CD14-positive monocyte (primary cell): ENCODE measurements at regions not wholly inside any gene's neighbourhood (a gene's known extent, or its start where the extent isn't known, plus 50 kb on each side); places are given as distances from the start of the nearest gene placed in this dataset.

ENCODE experiments used
- DNase-seq, 3 donors: peaks; one replicate each; pipeline ENCODE4 v3.0.0-alpha.2; 2011 to 2022
- H2AFZ ChIP-seq: 2 replicates; pipeline ENCODE4 v1.6.0; 2012; ENCODE audit warnings: mild to moderate bottlenecking, low read depth, low read length, inconsistent platforms; ENCODE audit not compliant: insufficient read depth, poor library complexity, severe bottlenecking
- H3K27ac ChIP-seq, 2 donors: 1 replicate in 1 of 2; 2 replicates in 1 of 2; pipeline ENCODE4 v1.5.1; 2012 to 2013; ENCODE audit warnings: low read length in 2 of 2, control low read depth in 1 of 2, inconsistent platforms in 1 of 2, low read depth in 1 of 2, mild to moderate bottlenecking in 1 of 2
- H3K27me3 ChIP-seq, 2 donors: one replicate each; pipeline versions ENCODE4 v1.6.0 to v1.6.1; 2011 to 2013; ENCODE audit warnings: low read length in 2 of 2; ENCODE audit not compliant: control insufficient read depth in 2 of 2, insufficient read depth in 2 of 2
- H3K36me3 ChIP-seq, 2 donors: replicated peaks in 1 of 2; 1 replicate in 1 of 2; 2 replicates in 1 of 2; pipeline versions ENCODE4 v1.5.1 to v1.6.1; 2012 to 2013; ENCODE audit warnings: low read length in 2 of 2, control low read depth in 1 of 2, inconsistent platforms in 1 of 2, mild to moderate bottlenecking in 1 of 2; ENCODE audit not compliant: insufficient read depth in 2 of 2, control insufficient read depth in 1 of 2
- H3K4me1 ChIP-seq, 2 donors: 1 replicate in 1 of 2; 2 replicates in 1 of 2; pipeline versions ENCODE4 v1.5.1 to v1.6.1; 2012 to 2013; ENCODE audit warnings: low read length in 2 of 2, control low read depth in 1 of 2, inconsistent platforms in 1 of 2, mild to moderate bottlenecking in 1 of 2, moderate library complexity in 1 of 2; ENCODE audit not compliant: insufficient read depth in 2 of 2, control insufficient read depth in 1 of 2
- H3K4me2 ChIP-seq: replicated peaks from 2 replicates; pipeline ENCODE3; 2012; ENCODE audit warnings: low read length, moderate library complexity, mild to moderate bottlenecking; ENCODE audit not compliant: poor library complexity, severe bottlenecking; ENCODE audit errors: extremely low read depth
- H3K4me3 ChIP-seq, 3 experiments: fragments of 200-600 bp in 1 of 3; sonication (generic) in 1 of 3; replicated peaks in 1 of 3; 1 replicate in 2 of 3; 2 replicates in 1 of 3; pipeline ENCODE4 v1.5.1; 2011 to 2013; ENCODE audit warnings: low read length in 3 of 3, mild to moderate bottlenecking in 3 of 3, control low read depth in 2 of 3, low read depth in 2 of 3, inconsistent platforms in 1 of 3, moderate library complexity in 1 of 3
- H3K79me2 ChIP-seq: 2 replicates; pipeline ENCODE4 v1.6.0; 2012; ENCODE audit warnings: mild to moderate bottlenecking, control low read depth, inconsistent platforms, low read length, moderate library complexity; ENCODE audit not compliant: insufficient read depth
- H3K9ac ChIP-seq: 2 replicates; pipeline ENCODE4 v1.6.0; 2017; ENCODE audit warnings: low read length, mild to moderate bottlenecking; ENCODE audit not compliant: insufficient read depth, poor library complexity, severe bottlenecking
- H3K9me3 ChIP-seq, 2 donors: replicated peaks in 1 of 2; 1 replicate in 1 of 2; 2 replicates in 1 of 2; pipeline versions ENCODE4 v1.5.1 to v1.6.1; 2012 to 2013; ENCODE audit warnings: low read length in 2 of 2, control low read depth in 1 of 2; ENCODE audit not compliant: control insufficient read depth in 1 of 2, insufficient read depth in 1 of 2
- H4K20me1 ChIP-seq: 2 replicates; pipeline ENCODE4 v1.6.0; 2012; ENCODE audit warnings: mild to moderate bottlenecking, low read length, control low read depth, moderate library complexity; ENCODE audit not compliant: insufficient read depth
- H3K27ac Mint-ChIP-seq, 7 donors: one replicate each; pipeline ENCODE4 v1.8.0; 2020; ENCODE audit warnings: mild to moderate bottlenecking in 7 of 7, mixed read lengths in 7 of 7, moderate library complexity in 6 of 7, inconsistent platforms in 2 of 7
- H3K27me3 Mint-ChIP-seq, 3 donors: one replicate each; pipeline ENCODE4 v1.8.0; 2021 to 2022; ENCODE audit warnings: low read depth in 3 of 3, mild to moderate bottlenecking in 3 of 3, mixed read lengths in 3 of 3, moderate library complexity in 3 of 3, inconsistent platforms in 1 of 3
- H3K36me3 Mint-ChIP-seq, 2 donors: one replicate each; pipeline ENCODE4 v1.8.0; 2020; ENCODE audit warnings: mixed read lengths in 2 of 2, inconsistent platforms in 1 of 2, mild to moderate bottlenecking in 1 of 2
- H3K4me1 Mint-ChIP-seq: one replicate; pipeline ENCODE4 v1.8.0; 2020; ENCODE audit warnings: mild to moderate bottlenecking, mixed read lengths
- H3K4me3 Mint-ChIP-seq, 2 donors: one replicate each; pipeline ENCODE4 v1.8.0; 2020; ENCODE audit warnings: mild to moderate bottlenecking in 2 of 2, mixed read lengths in 2 of 2, moderate library complexity in 1 of 2
- H3K9me3 Mint-ChIP-seq, 7 donors: one replicate each; pipeline ENCODE4 v1.8.0; 2020 to 2022; ENCODE audit warnings: mixed read lengths in 7 of 7, mild to moderate bottlenecking in 6 of 7, moderate library complexity in 6 of 7, inconsistent platforms in 2 of 7
- WGBS: methylation state at CpG from one replicate; pipeline ENCODE4 v1.1.5; 2013; ENCODE audit warnings: missing lambda C conversion rate; ENCODE audit not compliant: insufficient coverage; 5-methylcytosine and 5-hydroxymethylcytosine counted together
- intact Hi-C, 2 donors: fragments of 100-400 bp; cut with micrococcal nuclease; formaldehyde crosslinking; loops; one replicate each; pipeline versions ENCODE4 v1.15.0 to v1.15.1; 2023
- TF ChIP-seq, protein P1 (sequence below): fragments of 200-600 bp; IDR thresholded peaks from one replicate; pipeline ENCODE4 v1.8.0; 2022; ENCODE audit warnings: antibody characterized with exemption, mild to moderate bottlenecking

- Mint-ChIP-seq H3K4me3 (no peak overlapping the region), H3K9me3 (peaks cover 2 to 17% (median 7%) of the 10 kb centered on the region in 7 donors), H3K27me3 (peaks cover 3 to 16% (median 4%) of the 10 kb centered on the region in 3 donors), H3K36me3 (no peaks in the 10 kb centered on the region), H3K4me1 (no peaks in the 10 kb centered on the region), H3K27ac (no peak overlapping the region)
- H3K79me2 ChIP-seq: no peaks in the 10 kb centered on the region
- H3K36me3 ChIP-seq: no peaks in the 10 kb centered on the region
- intact Hi-C loops: no loop called here
- H2AFZ ChIP-seq: no peak overlapping the region
- no peak for DNase-seq
- no peak overlapping the region for H3K4me2 ChIP-seq
- no peak overlapping the region for H3K9ac ChIP-seq
- H3K27ac ChIP-seq: no peak overlapping the region
- H3K4me1 ChIP-seq: no peaks in the 10 kb centered on the region
- H3K4me3 ChIP-seq: no peak overlapping the region
- H3K27me3 ChIP-seq: no peaks in the 10 kb centered on the region
- no peaks in the 10 kb centered on the region for H4K20me1 ChIP-seq
- H3K9me3 ChIP-seq: peaks cover 0 to 9% of the 10 kb centered on the region in 2 donors
- TF ChIP-seq, protein P1, sequence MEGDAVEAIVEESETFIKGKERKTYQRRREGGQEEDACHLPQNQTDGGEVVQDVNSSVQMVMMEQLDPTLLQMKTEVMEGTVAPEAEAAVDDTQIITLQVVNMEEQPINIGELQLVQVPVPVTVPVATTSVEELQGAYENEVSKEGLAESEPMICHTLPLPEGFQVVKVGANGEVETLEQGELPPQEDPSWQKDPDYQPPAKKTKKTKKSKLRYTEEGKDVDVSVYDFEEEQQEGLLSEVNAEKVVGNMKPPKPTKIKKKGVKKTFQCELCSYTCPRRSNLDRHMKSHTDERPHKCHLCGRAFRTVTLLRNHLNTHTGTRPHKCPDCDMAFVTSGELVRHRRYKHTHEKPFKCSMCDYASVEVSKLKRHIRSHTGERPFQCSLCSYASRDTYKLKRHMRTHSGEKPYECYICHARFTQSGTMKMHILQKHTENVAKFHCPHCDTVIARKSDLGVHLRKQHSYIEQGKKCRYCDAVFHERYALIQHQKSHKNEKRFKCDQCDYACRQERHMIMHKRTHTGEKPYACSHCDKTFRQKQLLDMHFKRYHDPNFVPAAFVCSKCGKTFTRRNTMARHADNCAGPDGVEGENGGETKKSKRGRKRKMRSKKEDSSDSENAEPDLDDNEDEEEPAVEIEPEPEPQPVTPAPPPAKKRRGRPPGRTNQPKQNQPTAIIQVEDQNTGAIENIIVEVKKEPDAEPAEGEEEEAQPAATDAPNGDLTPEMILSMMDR: no peak
- 91% methylated on average over 8 of the region's 9 CpGs for WGBS
These were observed 113.0 kb downstream of the SIK1 start for GRCh38 chr21:43313939-43314405.

GRCh38 chr21:43313221-43313938, 113.6 kb downstream of the SIK1 start:
- Histone ChIP-seq H3K36me3 (no peaks in the 10 kb centered on the region), H3K27ac (no peak overlapping the region), H3K4me1 (no peaks in the 10 kb centered on the region), H3K9ac (no peak overlapping the region), H2AFZ (no peak overlapping the region), H3K79me2 (no peaks in the 10 kb centered on the region), H3K4me2 (no peak overlapping the region), H4K20me1 (no peaks in the 10 kb centered on the region), H3K4me3 (no peak overlapping the region), H3K9me3 (peaks cover 0 to 8% of the 10 kb centered on the region in 2 donors), H3K27me3 (no peaks in the 10 kb centered on the region)
- WGBS: 92% methylated on average over 16 of the region's 20 CpGs
- no peaks in the 10 kb centered on the region for H3K36me3 Mint-ChIP-seq
- H3K9me3 Mint-ChIP-seq: peaks cover 2 to 16% (median 7%) of the 10 kb centered on the region in 7 donors
- no peak overlapping the region for H3K4me3 Mint-ChIP-seq
- TF ChIP-seq, protein P1: no peak
- no peak overlapping the region for H3K27ac Mint-ChIP-seq
- H3K4me1 Mint-ChIP-seq: no peaks in the 10 kb centered on the region
- DNase-seq: no peak
- intact Hi-C loops: no loop called here
- H3K27me3 Mint-ChIP-seq: peaks cover 3 to 16% (median 4%) of the 10 kb centered on the region in 3 donors
